ENCODE measurements at regions not wholly inside any gene's neighbourhood (a gene's known extent, or its start where the extent isn't known, plus 50 kb on each side); places are given as distances from the start of the nearest gene placed in this dataset.

GRCh38 chr15:62446984-62447383, 281.9 kb upstream of the C2CD4B start:
- Histone ChIP-seq H3K4me3 (replicated peaks; ENCODE audit: insufficient read depth, low read length) (no peak overlapping the region), H3K27ac (replicated peaks) (no peak overlapping the region), H3K27me3 (ENCODE audit: insufficient read depth, poor library complexity, severe bottlenecking) (no peaks in the 10 kb centered on the region)
- TF ChIP-seq SPI1 (IDR thresholded peaks at IDR 0.05; ENCODE audit: borderline replicate concordance, low read depth) (no peak), POLR2AphosphoS5 (IDR thresholded peaks at IDR 0.05; ENCODE audit: low read depth) (no peak), GABPA (IDR thresholded peaks at IDR 0.05; ENCODE audit: low read depth) (no peak), REST (IDR thresholded peaks at IDR 0.05; ENCODE audit: insufficient replicate concordance, low read depth) (no peak), CTCF (IDR thresholded peaks at IDR 0.05; ENCODE audit: insufficient read depth, low read length) (no peak)
- no peak for DNase-seq (ENCODE audit: low read depth in 1 of 2, low spot score in 1 of 2)

GRCh38 chr15:62447742-62448141, 282.7 kb upstream of the C2CD4B start:
- no peak overlapping the region for H3K4me3 ChIP-seq (replicated peaks; ENCODE audit: insufficient read depth, low read length)
- no peak for TF ChIP-seq POLR2AphosphoS5 (IDR thresholded peaks at IDR 0.05; ENCODE audit: low read depth)
- no peak for TF ChIP-seq CTCF (IDR thresholded peaks at IDR 0.05; ENCODE audit: insufficient read depth, low read length)
- TF ChIP-seq SPI1 (IDR thresholded peaks at IDR 0.05; ENCODE audit: borderline replicate concordance, low read depth): no peak
- TF ChIP-seq GABPA (IDR thresholded peaks at IDR 0.05; ENCODE audit: low read depth): no peak
- no peak for TF ChIP-seq REST (IDR thresholded peaks at IDR 0.05; ENCODE audit: insufficient replicate concordance, low read depth)
- no peaks in the 10 kb centered on the region for H3K27me3 ChIP-seq (ENCODE audit: insufficient read depth, poor library complexity, severe bottlenecking)
- no peak overlapping the region for H3K27ac ChIP-seq (replicated peaks)
- DNase-seq (ENCODE audit: low read depth in 1 of 2, low spot score in 1 of 2): no peak

- Histone ChIP-seq H3K4me3 (replicated peaks; ENCODE audit: insufficient read depth, low read length) (no peak overlapping the region), H3K27ac (replicated peaks) (no peak overlapping the region), H3K27me3 (ENCODE audit: insufficient read depth, poor library complexity, severe bottlenecking) (no peaks in the 10 kb centered on the region)
- TF ChIP-seq SPI1 (IDR thresholded peaks at IDR 0.05; ENCODE audit: borderline replicate concordance, low read depth) (no peak), POLR2AphosphoS5 (IDR thresholded peaks at IDR 0.05; ENCODE audit: low read depth) (no peak), CTCF (IDR thresholded peaks at IDR 0.05; ENCODE audit: insufficient read depth, low read length) (no peak), GABPA (IDR thresholded peaks at IDR 0.05; ENCODE audit: low read depth) (no peak), REST (IDR thresholded peaks at IDR 0.05; ENCODE audit: insufficient replicate concordance, low read depth) (no peak)
- DNase-seq (ENCODE audit: low read depth in 1 of 2, low spot score in 1 of 2): no peak
These were observed 284.6 kb upstream of the C2CD4B start for GRCh38 chr15:62449638-62450037.
